ENCODE measurements at regions not wholly inside any gene's neighbourhood (a gene's known extent, or its start where the extent isn't known, plus 50 kb on each side); places are given as distances from the start of the nearest gene placed in this dataset.
"Not testable (repeated sequence)": the region's sequence is repeated elsewhere in the genome, so short reads cannot be mapped to it uniquely, and the experiment has no call there.

DNA sequence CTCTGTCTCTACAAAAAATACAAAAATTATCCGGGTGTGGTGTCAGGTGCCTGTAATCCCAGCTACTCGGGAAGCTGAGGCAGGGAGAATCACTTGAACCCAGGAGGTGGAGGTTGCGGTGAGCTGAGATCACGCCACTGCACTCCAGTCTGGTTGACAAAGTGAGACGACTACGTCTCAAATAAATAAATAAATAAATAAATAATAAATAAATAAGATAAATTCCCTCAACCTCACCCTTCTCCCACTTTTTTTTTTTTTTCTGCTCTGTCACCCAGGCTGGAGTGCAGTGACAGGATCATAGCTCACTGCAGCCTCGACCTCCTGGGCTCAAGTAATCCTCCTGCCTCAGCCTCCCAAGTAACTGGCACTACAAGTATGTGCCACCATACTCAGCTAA lies 125.9 kb upstream of the CACNA1A start:
- TF ChIP-seq, protein P1, sequence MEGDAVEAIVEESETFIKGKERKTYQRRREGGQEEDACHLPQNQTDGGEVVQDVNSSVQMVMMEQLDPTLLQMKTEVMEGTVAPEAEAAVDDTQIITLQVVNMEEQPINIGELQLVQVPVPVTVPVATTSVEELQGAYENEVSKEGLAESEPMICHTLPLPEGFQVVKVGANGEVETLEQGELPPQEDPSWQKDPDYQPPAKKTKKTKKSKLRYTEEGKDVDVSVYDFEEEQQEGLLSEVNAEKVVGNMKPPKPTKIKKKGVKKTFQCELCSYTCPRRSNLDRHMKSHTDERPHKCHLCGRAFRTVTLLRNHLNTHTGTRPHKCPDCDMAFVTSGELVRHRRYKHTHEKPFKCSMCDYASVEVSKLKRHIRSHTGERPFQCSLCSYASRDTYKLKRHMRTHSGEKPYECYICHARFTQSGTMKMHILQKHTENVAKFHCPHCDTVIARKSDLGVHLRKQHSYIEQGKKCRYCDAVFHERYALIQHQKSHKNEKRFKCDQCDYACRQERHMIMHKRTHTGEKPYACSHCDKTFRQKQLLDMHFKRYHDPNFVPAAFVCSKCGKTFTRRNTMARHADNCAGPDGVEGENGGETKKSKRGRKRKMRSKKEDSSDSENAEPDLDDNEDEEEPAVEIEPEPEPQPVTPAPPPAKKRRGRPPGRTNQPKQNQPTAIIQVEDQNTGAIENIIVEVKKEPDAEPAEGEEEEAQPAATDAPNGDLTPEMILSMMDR (IDR thresholded peaks at IDR 0.05; ENCODE audit: insufficient read depth, low read depth, low read length), result not testable (repeated sequence)
- not testable (repeated sequence) for TF ChIP-seq EZH2 (IDR thresholded peaks at IDR 0.05; ENCODE audit: insufficient read depth, low read length)
